ENCODE measurements at regions not wholly inside any gene's neighbourhood (a gene's known extent, or its start where the extent isn't known, plus 50 kb on each side); places are given as distances from the start of the nearest gene placed in this dataset.

- no peaks in the 10 kb centered on the region for H3K4me1 ChIP-seq (replicated peaks in 1 of 2)
- no peak overlapping the region for H3K27ac ChIP-seq
- H3K36me3 ChIP-seq (replicated peaks in 1 of 2) = no peaks in the 10 kb centered on the region
- H3K27me3 ChIP-seq = no peaks in the 10 kb centered on the region
- no peak for TF ChIP-seq POLR2A (IDR thresholded peaks at IDR 0.05)
- DNase-seq = no peak
- H3K4me3 ChIP-seq = no peak overlapping the region
- intact Hi-C loops (cut with DNase I) = no loop called here
- H3K9me3 ChIP-seq (replicated peaks in 1 of 3) = no peaks in the 10 kb centered on the region
- WGBS, 4 donors = 33 to 73% (median 69%) methylated on average over 1 to 3 of the region's 3 CpGs; no CpG with 5 or more reads in 1 of the 4 donors
Observed at GRCh38 chr12:131586761-131587160, 124.1 kb upstream of the SFSWAP start.

GRCh38 chr12:131587565-131587964 is 123.3 kb upstream of the SFSWAP start:
- no peak for DNase-seq
- TF ChIP-seq CTCF (IDR thresholded peaks at IDR 0.05) = no peak
- no peak for TF ChIP-seq POLR2A (IDR thresholded peaks at IDR 0.05)
- Histone ChIP-seq H3K4me1 (replicated peaks in 1 of 2) (no peaks in the 10 kb centered on the region), H3K4me3 (no peak overlapping the region), H3K9me3 (replicated peaks in 1 of 3) (no peaks in the 10 kb centered on the region), H3K36me3 (replicated peaks in 1 of 2) (no peaks in the 10 kb centered on the region), H3K27me3 (no peaks in the 10 kb centered on the region), H3K27ac (no peak overlapping the region)
- 86 to 100% (median 90%) methylated on average over 2 to 11 of the region's 11 CpGs for WGBS, 4 donors
- intact Hi-C loops (cut with DNase I) = no loop called here

- Histone ChIP-seq H3K27ac (no peak overlapping the region), H3K4me3 (no peak overlapping the region), H3K36me3 (replicated peaks in 1 of 2) (no peaks in the 10 kb centered on the region), H3K4me1 (replicated peaks in 1 of 2) (no peaks in the 10 kb centered on the region), H3K27me3 (no peaks in the 10 kb centered on the region), H3K9me3 (replicated peaks in 1 of 3) (no peaks in the 10 kb centered on the region)
- no peak for DNase-seq
- WGBS, 4 donors = 53 to 65% (median 58%) methylated on average over 11 of the region's 11 CpGs
- intact Hi-C loops (cut with DNase I) = no loop called here
- TF ChIP-seq CTCF (IDR thresholded peaks at IDR 0.05) = no peak
- no peak for TF ChIP-seq POLR2A (IDR thresholded peaks at IDR 0.05)
Observed at GRCh38 chr12:131589221-131589897, 121.5 kb upstream of the SFSWAP start.

- Histone ChIP-seq H3K27me3 (no peaks in the 10 kb centered on the region), H3K36me3 (replicated peaks in 1 of 2) (no peaks in the 10 kb centered on the region), H3K4me3 (no peak overlapping the region), H3K4me1 (replicated peaks in 1 of 2) (no peaks in the 10 kb centered on the region), H3K9me3 (replicated peaks in 1 of 3) (no peaks in the 10 kb centered on the region), H3K27ac (no peak overlapping the region)
- TF ChIP-seq CTCF (IDR thresholded peaks at IDR 0.05) (no peak), POLR2A (IDR thresholded peaks at IDR 0.05) (no peak)
- DNase-seq = no peak
- intact Hi-C loops (cut with DNase I) = no loop called here
Observed at GRCh38 chr12:131589966-131590365, 120.9 kb upstream of the SFSWAP start.

- Histone ChIP-seq H3K27ac (no peak overlapping the region), H3K4me1 (replicated peaks in 1 of 2) (no peaks in the 10 kb centered on the region), H3K36me3 (replicated peaks in 1 of 2) (no peaks in the 10 kb centered on the region), H3K27me3 (no peaks in the 10 kb centered on the region), H3K4me3 (no peak overlapping the region), H3K9me3 (replicated peaks in 1 of 3) (no peaks in the 10 kb centered on the region)
- WGBS, 4 donors = 71 to 80% (median 79%) methylated on average over 7 of the region's 7 CpGs
- TF ChIP-seq POLR2A (IDR thresholded peaks at IDR 0.05) (no peak), CTCF (IDR thresholded peaks at IDR 0.05) (no peak)
- intact Hi-C loops (cut with DNase I) = no loop called here
- DNase-seq = no peak
Observed at GRCh38 chr12:131591136-131591535, 119.8 kb upstream of the SFSWAP start.

Measured in adrenal gland (tissue), 9 donors.